Karpas-422 (cell line): ENCODE measurements at regions not wholly inside any gene's neighbourhood (a gene's known extent, or its start where the extent isn't known, plus 50 kb on each side); places are given as distances from the start of the nearest gene placed in this dataset.

Source experiments
- DNase-seq: peaks from one replicate; pipeline ENCODE4 v3.0.0-alpha.2; 2015
- H2AFZ ChIP-seq: fragments of 200-600 bp; sonication (generic); 2 replicates; pipeline ENCODE4 v1.6.1; 2014; ENCODE audit warnings: antibody characterized with exemption, low read length, mixed read lengths
- H3K27ac ChIP-seq: fragments of 200-600 bp; sonication (generic); 2 replicates; pipeline ENCODE4 v1.5.1; 2014; ENCODE audit warnings: mild to moderate bottlenecking, low read length, moderate library complexity
- H3K27me3 ChIP-seq: fragments of 200-600 bp; sonication (generic); 2 replicates; pipeline ENCODE4 v1.6.1; 2014; ENCODE audit warnings: low read length, mixed read lengths
- H3K36me3 ChIP-seq: fragments of 200-600 bp; sonication (generic); 2 replicates; pipeline ENCODE4 v1.6.1; 2014; ENCODE audit warnings: low read length, mixed read lengths; ENCODE audit not compliant: insufficient read depth
- H3K4me1 ChIP-seq: fragments of 200-600 bp; sonication (generic); 2 replicates; pipeline ENCODE4 v1.6.1; 2014; ENCODE audit warnings: mild to moderate bottlenecking, low read length, mixed read lengths
- H3K4me2 ChIP-seq: fragments of 200-600 bp; sonication (generic); 2 replicates; pipeline ENCODE4 v1.6.1; 2014; ENCODE audit warnings: low read length, low read depth, mild to moderate bottlenecking; ENCODE audit not compliant: poor library complexity, severe bottlenecking
- H3K4me3 ChIP-seq: fragments of 200-600 bp; sonication (generic); 2 replicates; pipeline ENCODE4 v1.5.1; 2014; ENCODE audit warnings: mild to moderate bottlenecking, antibody characterized with exemption, low read length, mixed read lengths
- H3K79me2 ChIP-seq: fragments of 200-600 bp; sonication (generic); 2 replicates; pipeline ENCODE4 v1.6.1; 2014; ENCODE audit warnings: mild to moderate bottlenecking, low read length, mixed read lengths
- H3K9ac ChIP-seq: fragments of 200-600 bp; sonication (generic); 2 replicates; pipeline ENCODE4 v1.6.0; 2014; ENCODE audit warnings: low read length
- H3K9me2 ChIP-seq: fragments of 200-600 bp; sonication (generic), shearing (Covaris generic); replicated peaks from 2 replicates; pipeline ENCODE4 v1.6.0; 2014; ENCODE audit warnings: mild to moderate bottlenecking, low read length, moderate library complexity; ENCODE audit not compliant: insufficient read depth
- H3K9me3 ChIP-seq: fragments of 300-700, 200-600 bp; sonication (generic); 2 replicates; pipeline ENCODE4 v1.6.1; 2014; ENCODE audit warnings: low read length, mixed read lengths
- H4K20me1 ChIP-seq: fragments of 200-600 bp; sonication (generic); 2 replicates; pipeline ENCODE4 v1.6.1; 2014; ENCODE audit warnings: mild to moderate bottlenecking, antibody characterized with exemption, low read length, low read depth; ENCODE audit not compliant: insufficient read depth

GRCh38 chr14:36083317-36083716 is 93.2 kb downstream of the PTCSC3 start:
- no peaks in the 10 kb centered on the region for H4K20me1 ChIP-seq
- peaks cover 10% of the 10 kb centered on the region for H3K4me1 ChIP-seq
- no peak overlapping the region for H3K9ac ChIP-seq
- no peak for DNase-seq
- H3K27me3 ChIP-seq: no peaks in the 10 kb centered on the region
- H3K27ac ChIP-seq: no peak overlapping the region
- no peaks in the 10 kb centered on the region for H3K9me2 ChIP-seq
- no peaks in the 10 kb centered on the region for H3K79me2 ChIP-seq
- no peak overlapping the region for H2AFZ ChIP-seq
- H3K4me3 ChIP-seq: no peak overlapping the region
- H3K4me2 ChIP-seq: no peak overlapping the region
- H3K9me3 ChIP-seq: no peaks in the 10 kb centered on the region
- no peaks in the 10 kb centered on the region; the same call in 1 of the 2 replicates for H3K36me3 ChIP-seq

- H3K27ac ChIP-seq: no peak overlapping the region
These were observed 98.4 kb downstream of the PTCSC3 start for GRCh38 chr14:36078080-36078479.

GRCh38 chr14:36076197-36076596 is 100.3 kb downstream of the PTCSC3 start:
- Histone ChIP-seq H3K36me3 (no peaks in the 10 kb centered on the region; the same call in 1 of the 2 replicates), H2AFZ (no peak overlapping the region), H3K4me1 (peaks cover 21% of the 10 kb centered on the region), H3K27me3 (no peaks in the 10 kb centered on the region), H3K4me3 (no peak overlapping the region), H3K9me3 (no peaks in the 10 kb centered on the region), H3K9ac (no peak overlapping the region), H3K79me2 (no peaks in the 10 kb centered on the region), H3K27ac (no peak overlapping the region), H3K4me2 (no peak overlapping the region), H4K20me1 (no peaks in the 10 kb centered on the region), H3K9me2 (no peaks in the 10 kb centered on the region)
- no peak for DNase-seq

More at GRCh38 chr14:36078080-36078479, 98.4 kb downstream of the PTCSC3 start:
- no peaks in the 10 kb centered on the region for H3K9me2 ChIP-seq
- H3K4me1 ChIP-seq: peaks cover 12% of the 10 kb centered on the region
- H3K9ac ChIP-seq: no peak overlapping the region
- H3K4me3 ChIP-seq: no peak overlapping the region
- no peaks in the 10 kb centered on the region for H3K27me3 ChIP-seq
- no peak overlapping the region for H2AFZ ChIP-seq
- H3K79me2 ChIP-seq: no peaks in the 10 kb centered on the region
- no peaks in the 10 kb centered on the region for H3K9me3 ChIP-seq
- no peaks in the 10 kb centered on the region; the same call in 1 of the 2 replicates for H3K36me3 ChIP-seq
- H3K4me2 ChIP-seq: no peak overlapping the region
- H4K20me1 ChIP-seq: no peaks in the 10 kb centered on the region
- DNase-seq: no peak

- no peak overlapping the region for H3K4me2 ChIP-seq
- no peaks in the 10 kb centered on the region for H4K20me1 ChIP-seq
- peaks cover 31% of the 10 kb centered on the region for H3K4me1 ChIP-seq
- no peaks in the 10 kb centered on the region for H3K27me3 ChIP-seq
- no peak overlapping the region for H3K9ac ChIP-seq
- H3K9me3 ChIP-seq: no peaks in the 10 kb centered on the region
- H3K27ac ChIP-seq: no peak overlapping the region
- H3K79me2 ChIP-seq: no peaks in the 10 kb centered on the region
- H3K9me2 ChIP-seq: no peaks in the 10 kb centered on the region
- H2AFZ ChIP-seq: no peak overlapping the region
- no peaks in the 10 kb centered on the region; the same call in 1 of the 2 replicates for H3K36me3 ChIP-seq
- no peak for DNase-seq
- H3K4me3 ChIP-seq: no peak overlapping the region
These were observed 101.3 kb downstream of the PTCSC3 start for GRCh38 chr14:36075203-36075602.

- H3K9ac ChIP-seq: no peak overlapping the region
- peaks cover 15% of the 10 kb centered on the region for H3K79me2 ChIP-seq
- DNase-seq: no peak
- no peaks in the 10 kb centered on the region for H3K9me3 ChIP-seq
- H3K4me1 ChIP-seq: peaks cover 71% of the 10 kb centered on the region
- no peaks in the 10 kb centered on the region for H4K20me1 ChIP-seq
- H3K27ac ChIP-seq: no peak overlapping the region
- peak overlapping the region; percentile 81 for H3K4me2 ChIP-seq
- no peak overlapping the region for H3K4me3 ChIP-seq
- H3K9me2 ChIP-seq: no peaks in the 10 kb centered on the region
- no peaks in the 10 kb centered on the region for H3K36me3 ChIP-seq
- no peaks in the 10 kb centered on the region for H3K27me3 ChIP-seq
- H2AFZ ChIP-seq: no peak overlapping the region
These were observed 105.8 kb downstream of the PTCSC3 start for GRCh38 chr14:36070720-36071043.

- Histone ChIP-seq H3K27ac (peak overlapping the region; percentile 95), H3K9ac (peak overlapping the region; percentile 18), H3K4me1 (peaks cover 75% of the 10 kb centered on the region), H4K20me1 (no peaks in the 10 kb centered on the region), H3K36me3 (no peaks in the 10 kb centered on the region), H3K27me3 (no peaks in the 10 kb centered on the region), H3K79me2 (peaks cover 20% of the 10 kb centered on the region), H2AFZ (no peak overlapping the region), H3K4me3 (peak overlapping the region; percentile 31), H3K9me2 (no peaks in the 10 kb centered on the region), H3K9me3 (no peaks in the 10 kb centered on the region), H3K4me2 (peak overlapping the region; percentile 81)
- peak; percentile 93 for DNase-seq
These were observed 106.3 kb downstream of the PTCSC3 start for GRCh38 chr14:36070031-36070719.

- Histone ChIP-seq H3K4me2 (peak overlapping the region; percentile 81), H3K27me3 (no peaks in the 10 kb centered on the region), H4K20me1 (no peaks in the 10 kb centered on the region), H3K9me3 (no peaks in the 10 kb centered on the region), H3K4me1 (peaks cover 81% of the 10 kb centered on the region), H3K4me3 (peak overlapping the region; percentile 41; the same call in 1 of the 2 replicates), H3K27ac (peak overlapping the region; percentile 95), H3K9ac (peak overlapping the region; percentile 61), H3K36me3 (no peaks in the 10 kb centered on the region), H3K9me2 (no peaks in the 10 kb centered on the region), H3K79me2 (peaks cover 27% of the 10 kb centered on the region), H2AFZ (no peak overlapping the region)
- DNase-seq: peak; percentile 95
These were observed 107.0 kb downstream of the PTCSC3 start for GRCh38 chr14:36069535-36069900.

- DNase-seq: no peak
- H3K27ac ChIP-seq: peak overlapping the region; percentile 95
- no peaks in the 10 kb centered on the region for H3K27me3 ChIP-seq
- H2AFZ ChIP-seq: peak overlapping the region; percentile 2; the same call in 1 of the 2 replicates
- peaks cover 87% of the 10 kb centered on the region for H3K4me1 ChIP-seq
- peak overlapping the region; percentile 81 for H3K4me2 ChIP-seq
- no peaks in the 10 kb centered on the region for H3K9me3 ChIP-seq
- no peaks in the 10 kb centered on the region for H4K20me1 ChIP-seq
- peaks cover 31% of the 10 kb centered on the region for H3K79me2 ChIP-seq
- H3K36me3 ChIP-seq: no peaks in the 10 kb centered on the region
- H3K9ac ChIP-seq: peak overlapping the region; percentile 61
- no peaks in the 10 kb centered on the region for H3K9me2 ChIP-seq
- peak overlapping the region; percentile 41; the same call in 1 of the 2 replicates for H3K4me3 ChIP-seq
These were observed 107.6 kb downstream of the PTCSC3 start for GRCh38 chr14:36068777-36069534.
